IMR-90 (cell line): ENCODE measurements at regions not wholly inside any gene's neighbourhood (a gene's known extent, or its start where the extent isn't known, plus 50 kb on each side); places are given as distances from the start of the nearest gene placed in this dataset.

Source experiments
- BHLHE40 ChIP-seq: fragments of 150-350 bp; IDR thresholded peaks from 2 replicates; pipeline ENCODE4 v1.6.1; 2016; ENCODE audit warnings: mild to moderate bottlenecking, low read depth, low read length
- CEBPB ChIP-seq: IDR thresholded peaks from 2 replicates; pipeline ENCODE4 v1.6.1; 2012; ENCODE audit warnings: low read depth, low read length, improper control_type of control experiment
- MAFK ChIP-seq: IDR thresholded peaks from 2 replicates; pipeline ENCODE4 v1.6.1; 2012; ENCODE audit warnings: low read depth, low read length, improper control_type of control experiment
- POLR2A ChIP-seq: IDR thresholded peaks from 2 replicates; pipeline ENCODE4 v1.6.1; 2012; ENCODE audit warnings: mild to moderate bottlenecking, low read depth, low read length
- RAD21 ChIP-seq: IDR thresholded peaks from 2 replicates; pipeline ENCODE4 v1.6.1; 2012; ENCODE audit warnings: low read length, improper control_type of control experiment
- RCOR1 ChIP-seq: IDR thresholded peaks from 2 replicates; pipeline ENCODE4 v1.6.1; 2012; ENCODE audit warnings: mild to moderate bottlenecking, low read length, improper control_type of control experiment; ENCODE audit not compliant: insufficient replicate concordance
- RFX5 ChIP-seq: IDR thresholded peaks from 2 replicates; pipeline ENCODE4 v1.8.0; 2012; ENCODE audit warnings: low read depth, mild to moderate bottlenecking, low read length, moderate library complexity
- TF ChIP-seq, protein P1 (sequence below): conservative IDR thresholded peaks from 2 replicates; pipeline ENCODE4 v1.5.1; 2012; ENCODE audit warnings: mild to moderate bottlenecking, low read depth, low read length, improper control_type of control experiment

DNA sequence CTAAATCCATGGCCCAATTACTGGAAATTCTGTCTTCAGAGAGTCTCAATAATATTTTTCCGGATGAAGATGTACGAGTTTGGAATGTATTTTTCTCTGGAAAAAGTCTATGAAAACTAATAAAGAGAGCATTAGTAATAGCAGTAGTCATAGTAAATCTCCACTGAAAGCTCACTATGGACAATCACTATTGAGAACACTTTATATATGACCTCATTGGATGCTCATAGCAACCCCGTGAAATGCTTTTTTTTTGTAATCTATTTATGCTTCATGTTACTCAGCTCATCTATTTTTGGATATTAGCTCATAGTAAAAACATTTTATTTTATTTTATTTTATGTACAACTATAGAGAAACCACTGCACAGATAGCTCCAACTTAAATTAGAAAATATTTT is 94.3 kb upstream of the MYO3A start:
- TF ChIP-seq POLR2A (no peak), MAFK (no peak), RFX5 (no peak), RCOR1 (no peak), CEBPB (no peak), RAD21 (no peak), BHLHE40 (no peak)
- TF ChIP-seq, protein P1, sequence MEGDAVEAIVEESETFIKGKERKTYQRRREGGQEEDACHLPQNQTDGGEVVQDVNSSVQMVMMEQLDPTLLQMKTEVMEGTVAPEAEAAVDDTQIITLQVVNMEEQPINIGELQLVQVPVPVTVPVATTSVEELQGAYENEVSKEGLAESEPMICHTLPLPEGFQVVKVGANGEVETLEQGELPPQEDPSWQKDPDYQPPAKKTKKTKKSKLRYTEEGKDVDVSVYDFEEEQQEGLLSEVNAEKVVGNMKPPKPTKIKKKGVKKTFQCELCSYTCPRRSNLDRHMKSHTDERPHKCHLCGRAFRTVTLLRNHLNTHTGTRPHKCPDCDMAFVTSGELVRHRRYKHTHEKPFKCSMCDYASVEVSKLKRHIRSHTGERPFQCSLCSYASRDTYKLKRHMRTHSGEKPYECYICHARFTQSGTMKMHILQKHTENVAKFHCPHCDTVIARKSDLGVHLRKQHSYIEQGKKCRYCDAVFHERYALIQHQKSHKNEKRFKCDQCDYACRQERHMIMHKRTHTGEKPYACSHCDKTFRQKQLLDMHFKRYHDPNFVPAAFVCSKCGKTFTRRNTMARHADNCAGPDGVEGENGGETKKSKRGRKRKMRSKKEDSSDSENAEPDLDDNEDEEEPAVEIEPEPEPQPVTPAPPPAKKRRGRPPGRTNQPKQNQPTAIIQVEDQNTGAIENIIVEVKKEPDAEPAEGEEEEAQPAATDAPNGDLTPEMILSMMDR = no peak
